HG02938 (cell line): ENCODE measurements at regions not wholly inside any gene's neighbourhood (a gene's known extent, or its start where the extent isn't known, plus 50 kb on each side); places are given as distances from the start of the nearest gene placed in this dataset.
A peak's percentile ranks its signal among the peaks of the same experiment; 100 is the strongest.
"Not testable (repeated sequence)": the region's sequence is repeated elsewhere in the genome, so short reads cannot be mapped to it uniquely, and the experiment has no call there.

Experiments
- ATAC-seq: cut with Tn5 transposase; IDR thresholded peaks from one replicate; pipeline ENCODE4 v1.9.1; 2021; ENCODE audit warnings: mild to moderate bottlenecking, moderate library complexity; ENCODE audit not compliant: unreplicated experiment

DNA sequence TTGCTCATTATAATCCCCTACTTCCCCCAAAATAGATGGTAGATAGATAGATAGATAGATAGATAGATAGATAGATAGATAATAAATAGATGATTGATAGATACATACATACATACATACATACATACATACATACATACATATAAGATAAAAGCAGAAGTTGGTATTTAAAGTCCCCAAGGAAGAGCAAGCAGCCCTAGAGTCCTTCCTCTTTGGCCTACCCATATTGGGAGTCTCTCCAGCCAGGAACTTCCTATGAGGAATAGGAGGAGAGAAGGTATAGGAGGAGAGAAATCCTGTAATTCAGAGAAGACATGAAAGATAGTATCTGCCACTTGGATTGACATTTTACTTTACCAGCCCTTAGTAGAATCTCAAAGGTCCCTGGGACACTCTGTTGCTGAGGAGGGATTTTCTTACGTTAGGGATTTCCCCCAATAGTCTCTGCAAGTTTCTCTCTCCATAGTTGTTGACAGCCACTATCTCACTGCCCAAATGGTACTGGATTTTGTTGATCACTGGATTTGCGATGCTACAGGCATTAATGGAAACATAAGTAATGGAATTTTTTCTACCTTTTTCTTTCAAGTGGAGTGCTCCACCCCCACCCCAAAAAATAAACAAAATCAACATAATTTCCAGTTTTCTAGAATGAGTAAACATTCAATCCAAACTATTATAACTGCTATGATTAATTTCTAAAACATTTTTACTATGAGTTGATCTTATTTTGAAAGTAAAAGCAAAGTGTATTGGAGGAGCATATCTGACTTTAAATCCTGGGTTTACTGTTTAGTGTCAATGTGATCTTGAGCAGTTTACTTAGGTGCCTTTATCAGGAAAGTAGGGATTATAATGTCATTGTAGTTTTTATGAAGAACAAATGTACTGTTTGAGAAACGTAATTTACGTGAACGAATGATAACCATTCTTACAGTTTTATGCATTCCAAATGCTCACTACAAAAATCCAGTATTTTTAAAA, 93.2 kb upstream of the TNFSF4 start:
- no peak for ATAC-seq

DNA sequence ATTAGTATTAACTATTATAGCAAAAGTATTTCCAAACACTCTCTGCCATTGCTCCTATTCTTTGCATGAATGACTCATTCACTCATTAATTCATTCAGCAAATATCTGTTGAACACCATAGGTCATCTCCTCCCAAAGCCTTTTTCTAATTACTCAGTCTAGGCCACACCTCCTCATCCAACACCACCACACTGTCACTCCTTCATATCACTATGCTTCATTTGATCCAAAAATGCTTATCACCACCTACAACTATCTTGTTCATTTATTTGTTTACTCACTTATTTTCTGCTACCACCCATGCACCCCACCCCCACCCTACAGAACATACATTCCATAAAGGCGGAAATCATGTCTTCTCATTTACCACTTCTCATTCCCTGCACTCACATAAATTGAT, 94.4 kb upstream of the TNFSF4 start:
- no peak for ATAC-seq

DNA sequence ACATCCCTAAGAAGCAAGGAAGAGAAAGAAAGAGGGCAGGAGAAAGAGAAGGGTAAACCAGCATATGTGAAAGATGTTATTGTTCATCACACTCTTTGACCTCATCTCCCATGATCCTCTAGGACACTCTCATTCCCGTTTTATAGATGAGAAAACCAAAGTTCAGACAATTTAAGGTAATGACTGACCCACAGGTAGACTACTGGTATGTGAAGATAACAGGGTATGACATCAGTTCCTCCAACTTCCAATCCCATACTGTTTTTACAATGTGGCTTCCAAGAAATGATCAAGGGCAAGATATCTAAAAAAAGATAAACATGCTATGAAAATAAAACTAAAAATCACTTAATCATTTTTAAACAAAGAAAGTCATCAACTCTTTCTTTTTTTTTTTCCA, 95.2 kb upstream of the TNFSF4 start:
- no peak for ATAC-seq

DNA sequence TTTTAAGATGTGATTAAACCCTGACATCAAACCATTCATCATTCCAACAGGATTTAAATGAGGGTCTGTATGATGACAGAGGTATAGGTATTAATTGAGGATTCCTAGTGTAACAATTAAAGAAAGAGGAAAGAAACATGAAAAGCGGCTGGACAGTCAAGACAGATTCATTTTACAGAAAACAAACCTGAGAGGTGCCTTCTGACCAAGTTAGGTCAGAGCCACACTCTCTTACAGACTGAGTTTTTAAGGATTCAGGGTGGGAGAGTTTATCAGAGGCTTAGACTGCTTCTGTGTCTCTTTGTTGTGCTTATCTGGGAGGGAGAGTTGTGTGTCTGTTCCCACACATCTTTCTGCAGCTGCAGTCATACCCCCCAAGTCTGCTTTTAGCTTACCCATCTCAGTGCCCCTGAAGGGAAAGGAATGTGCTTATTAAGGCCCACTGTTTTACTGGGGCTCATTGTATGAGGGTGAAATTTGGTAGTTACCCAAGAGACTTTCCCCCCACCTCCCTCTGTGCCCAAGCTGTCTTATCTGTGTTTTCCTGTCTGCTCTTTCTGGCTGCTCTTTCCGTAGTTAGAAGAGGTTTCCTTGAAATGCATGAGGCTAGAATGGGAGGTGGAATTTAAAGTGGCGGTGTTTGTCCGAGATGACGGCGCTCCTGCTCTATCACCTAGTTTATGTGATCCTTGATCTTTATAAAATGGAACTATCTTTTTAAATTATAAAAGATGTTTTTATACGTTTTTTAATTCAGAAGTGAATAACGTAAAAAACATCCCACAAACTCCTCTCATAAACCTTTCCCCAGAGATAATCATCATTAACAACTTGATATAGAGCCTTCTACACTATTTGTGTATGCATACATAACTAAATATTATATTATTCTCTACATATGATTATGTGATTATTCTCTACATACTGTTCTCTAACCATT, 96.0 kb upstream of the TNFSF4 start:
- ATAC-seq = no peak

DNA sequence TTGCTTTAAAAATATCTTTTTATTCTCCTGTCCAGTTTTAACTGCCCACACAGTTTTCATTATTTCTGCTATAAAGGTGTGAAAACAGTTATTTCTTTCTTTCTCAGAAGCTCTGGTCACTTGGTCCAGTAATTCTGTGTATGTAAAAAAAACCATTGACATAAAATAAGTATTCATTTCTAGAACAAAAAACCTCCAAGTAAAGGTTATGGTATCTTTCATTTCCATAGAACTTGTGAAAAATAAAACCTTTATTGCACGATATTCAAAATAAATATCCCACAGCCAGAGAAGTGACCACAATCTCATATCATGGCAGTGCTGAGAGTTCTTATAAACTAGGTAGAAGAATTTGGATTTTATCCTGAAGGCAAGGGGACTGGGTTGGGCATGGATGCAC, 96.9 kb upstream of the TNFSF4 start:
- no peak for ATAC-seq

DNA sequence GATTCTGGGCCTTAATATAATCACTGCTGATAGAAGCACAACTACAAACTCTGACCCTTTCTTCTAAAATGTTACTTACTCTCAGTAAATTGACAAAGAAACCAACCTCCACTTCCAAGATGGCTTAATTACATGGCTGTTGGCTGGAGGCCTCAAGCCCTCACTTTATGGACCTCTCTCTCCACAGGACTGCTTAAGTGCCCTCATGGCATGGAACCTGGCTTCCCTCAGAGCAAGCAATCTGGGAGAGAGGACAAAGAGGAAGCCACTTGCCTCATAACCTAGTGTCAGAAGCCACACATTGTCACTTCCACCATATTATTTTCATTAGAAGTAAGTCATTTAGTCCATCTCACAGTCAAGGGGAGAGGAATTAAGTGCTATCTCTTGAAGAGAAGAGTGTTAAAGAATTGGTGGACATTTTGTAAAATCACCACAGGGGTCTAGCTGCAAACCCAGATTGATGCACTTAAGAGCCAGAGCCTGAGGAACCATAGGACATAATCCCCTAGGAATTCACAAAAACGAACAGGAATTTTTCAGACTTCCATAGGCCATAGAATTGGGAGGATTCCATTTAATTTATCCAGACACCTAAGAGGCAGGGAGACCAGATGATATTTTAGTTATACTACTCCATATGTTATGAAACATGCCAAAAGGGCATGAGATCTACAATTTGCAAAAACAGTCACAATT, 97.5 kb upstream of the TNFSF4 start:
- ATAC-seq = no peak

DNA sequence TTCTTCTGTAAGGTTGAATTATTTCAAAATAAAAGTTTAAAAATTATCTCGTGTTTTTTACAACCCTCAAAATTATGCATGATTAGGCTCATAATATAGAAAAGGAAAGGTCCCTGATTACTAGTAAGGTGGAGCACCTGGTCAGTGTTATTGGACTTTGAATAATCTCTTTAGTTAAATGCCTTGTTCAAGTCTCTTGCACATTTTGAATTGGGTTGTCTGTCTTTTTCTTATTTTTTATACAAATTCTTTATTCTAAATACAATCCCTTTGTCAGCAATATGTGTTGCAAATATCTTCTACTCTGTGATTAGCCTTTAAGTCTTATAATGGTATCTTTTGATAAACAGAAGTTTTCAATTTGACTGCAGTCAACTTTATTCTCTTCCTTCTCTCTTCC, 100.7 kb upstream of the TNFSF4 start:
- no peak for ATAC-seq

DNA sequence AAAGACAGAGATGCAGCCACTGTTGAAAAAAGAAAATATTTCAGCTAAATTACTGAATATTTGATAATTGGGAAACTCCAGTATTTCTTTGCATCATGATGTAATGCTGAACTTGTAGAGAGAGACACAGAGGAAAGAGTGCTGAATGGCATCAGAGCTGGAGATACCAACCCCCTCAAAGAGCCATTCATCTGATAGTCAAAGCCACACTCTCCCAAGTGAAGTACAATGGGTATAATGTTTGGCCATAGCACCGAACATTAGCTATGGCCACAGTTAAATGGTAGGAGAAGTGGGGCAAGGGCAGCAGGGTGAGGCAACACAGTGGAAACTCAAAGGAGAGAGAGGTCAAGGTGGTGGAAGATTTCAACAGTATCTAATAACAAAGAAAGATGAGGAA, 107.5 kb upstream of the TNFSF4 start:
- ATAC-seq = no peak

DNA sequence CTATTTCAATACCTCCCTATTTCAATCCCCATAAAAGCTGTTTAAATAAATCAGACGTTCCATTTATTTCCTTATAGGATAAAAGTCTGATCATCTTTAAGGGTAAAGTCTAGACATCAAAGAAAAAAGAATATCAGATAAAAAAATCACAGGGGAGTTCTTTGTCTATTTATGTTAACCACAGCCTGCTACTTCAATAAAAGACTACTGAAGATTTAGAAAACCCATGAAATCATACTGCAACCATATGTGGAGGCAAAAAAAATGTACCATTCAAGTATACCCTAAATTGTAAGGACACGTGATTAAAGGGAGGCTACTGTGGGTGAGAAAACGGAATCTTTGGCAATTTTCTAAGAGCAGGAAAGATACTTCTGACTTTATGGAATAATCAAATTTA, 108.2 kb upstream of the TNFSF4 start:
- ATAC-seq = no peak

DNA sequence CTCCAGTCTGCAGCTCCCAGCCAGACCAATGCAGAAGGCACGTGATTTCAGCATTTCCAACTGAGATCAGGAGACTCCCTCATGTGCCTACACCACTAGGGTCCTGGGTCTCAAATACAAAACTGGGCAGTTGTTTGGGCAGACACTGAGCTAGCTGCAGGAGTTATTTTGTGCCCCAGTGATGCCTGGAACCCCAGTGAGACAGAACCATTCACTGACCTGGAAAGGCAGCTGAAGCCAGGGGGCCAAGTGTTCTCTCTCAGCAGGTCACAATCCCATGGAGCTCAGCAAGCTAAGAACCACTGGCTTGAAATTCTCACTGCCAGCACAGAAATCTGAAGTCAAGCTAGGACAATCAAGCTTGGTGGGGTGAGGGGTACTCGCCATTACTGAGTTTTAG, 111.7 kb upstream of the TNFSF4 start:
- no peak for ATAC-seq

DNA sequence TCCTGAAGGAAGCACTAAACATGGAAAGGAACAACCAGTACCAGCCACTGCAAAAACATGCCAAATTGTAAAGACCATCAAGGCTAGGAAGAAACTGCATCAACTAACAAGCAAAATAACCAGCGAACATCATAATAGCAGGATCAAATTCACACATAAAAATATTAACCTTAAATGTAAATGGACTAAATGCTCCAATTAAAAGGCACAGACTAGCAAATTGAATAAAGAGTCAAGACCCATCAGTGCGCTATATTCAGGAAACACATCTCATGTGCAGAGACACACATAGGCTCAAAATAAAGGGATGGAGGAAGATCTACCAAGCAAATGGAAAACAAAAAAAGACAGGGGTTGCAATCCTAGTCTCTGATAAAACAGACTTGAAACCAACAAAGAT, 117.2 kb upstream of the TNFSF4 start:
- not testable (repeated sequence) for ATAC-seq

DNA sequence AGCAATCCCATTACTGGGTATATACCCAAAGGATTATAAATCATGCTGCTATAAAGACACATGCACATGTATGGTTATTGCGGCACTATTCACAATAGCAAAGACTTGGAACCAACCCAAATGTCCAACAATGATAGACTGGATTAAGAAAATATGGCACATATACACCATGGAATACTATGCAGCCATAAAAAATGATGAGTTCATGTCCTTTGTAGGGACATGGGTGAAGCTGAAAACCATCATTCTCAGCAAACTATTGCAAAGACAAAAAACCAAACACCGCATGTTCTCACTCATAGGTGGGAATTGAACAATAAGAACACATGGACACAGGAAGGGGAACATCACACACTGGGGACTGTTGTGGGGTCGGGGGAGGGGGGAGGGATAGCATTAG, 120.9 kb upstream of the TNFSF4 start:
- ATAC-seq = not testable (repeated sequence)

DNA sequence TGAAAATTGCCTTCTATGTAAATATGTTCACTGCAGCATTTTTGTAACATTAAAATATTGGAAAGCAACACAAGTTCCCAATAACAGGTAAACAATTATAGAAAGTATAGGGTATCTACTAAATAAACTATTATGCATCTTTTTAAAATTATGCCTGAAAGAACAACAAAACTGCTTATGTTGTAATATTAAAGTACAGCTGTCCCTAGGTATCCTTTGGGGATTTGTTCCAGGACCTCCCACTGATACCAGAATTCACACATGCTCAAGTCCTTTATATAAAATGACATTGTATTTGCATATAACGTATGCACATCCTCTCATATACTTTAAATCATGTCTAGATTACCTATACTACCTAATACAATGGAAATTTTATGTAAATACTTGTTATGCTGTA, 121.8 kb upstream of the TNFSF4 start:
- ATAC-seq = no peak

DNA sequence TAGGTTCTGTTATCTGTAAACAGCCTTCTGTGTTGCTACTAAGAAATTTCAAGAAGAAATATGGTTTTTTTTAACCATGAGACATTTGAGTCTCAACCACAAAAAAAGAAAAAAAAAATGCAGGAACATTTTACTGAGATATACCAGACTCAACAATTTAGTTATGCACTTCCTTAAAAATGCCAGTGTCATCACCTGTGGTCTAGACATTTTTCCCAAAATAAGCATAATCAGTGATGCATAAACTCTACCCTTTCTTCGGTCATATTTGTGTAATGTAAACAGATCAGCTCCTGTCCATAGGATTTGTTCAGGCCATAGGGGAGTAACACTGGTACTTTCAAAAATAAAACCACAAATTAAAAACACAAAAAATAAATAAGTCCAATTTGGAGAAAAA, 122.6 kb upstream of the TNFSF4 start:
- no peak for ATAC-seq

DNA sequence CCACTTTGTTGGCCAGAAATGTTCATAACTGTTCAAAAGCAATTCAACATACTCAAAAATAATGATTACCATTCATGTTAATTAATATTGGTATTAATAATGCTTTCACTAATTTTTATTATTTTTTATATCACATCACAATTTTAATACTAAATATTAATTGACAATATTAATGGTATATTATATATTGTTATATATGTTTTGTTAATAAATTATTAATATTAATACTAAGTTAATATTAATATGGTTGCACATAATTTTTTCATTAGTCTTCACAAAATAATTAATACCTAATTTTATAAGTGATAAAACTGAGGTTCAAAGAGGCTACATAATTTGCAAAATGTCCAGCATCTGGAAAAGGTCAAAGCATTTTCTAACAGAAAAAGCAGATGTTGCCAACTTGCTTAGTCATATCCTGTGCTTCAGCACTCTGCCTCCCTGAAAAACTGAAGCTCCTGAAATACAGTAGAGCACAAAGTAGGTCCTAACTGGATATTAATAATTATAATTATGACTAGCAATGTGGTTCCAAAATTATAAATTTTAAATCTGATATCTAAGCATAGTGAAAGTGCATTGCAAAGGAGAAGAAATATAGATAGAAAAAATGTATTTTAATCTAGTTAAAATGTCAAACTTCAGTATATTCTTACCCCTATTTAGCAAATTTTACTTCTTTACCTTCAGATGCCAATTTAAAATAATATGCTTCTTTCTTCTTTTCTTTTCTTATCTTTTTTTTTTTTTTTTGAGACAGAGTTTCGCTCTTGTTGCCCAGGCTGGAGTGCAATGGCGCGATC, 123.2 kb upstream of the TNFSF4 start:
- no peak for ATAC-seq

DNA sequence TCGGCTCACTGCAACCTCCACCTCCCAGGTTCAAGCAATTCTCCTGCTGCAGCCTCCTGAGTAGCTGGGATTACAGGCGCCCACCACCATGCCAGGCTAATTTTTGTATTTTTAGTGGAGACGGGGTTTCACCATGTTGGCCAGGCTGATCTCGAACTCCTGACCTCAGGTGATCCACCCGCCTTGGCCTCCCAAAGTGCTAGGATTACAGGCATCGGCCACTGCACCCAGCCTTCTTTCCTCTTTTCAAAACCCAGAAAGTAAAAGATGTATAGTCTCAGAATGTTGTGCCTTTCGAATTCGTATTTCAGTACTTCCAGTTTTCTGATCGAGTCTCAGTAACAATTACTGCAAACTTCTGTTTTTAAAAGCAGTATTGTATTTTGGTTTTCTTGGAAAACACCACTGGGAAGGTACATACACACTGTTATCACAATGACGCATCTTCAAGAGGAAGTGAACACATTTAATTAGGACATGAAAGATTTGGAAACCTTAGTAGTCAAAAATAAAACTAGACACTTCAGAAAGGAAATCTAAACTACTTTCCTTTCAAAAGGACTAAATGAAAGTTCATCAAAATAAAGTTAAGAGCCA, 123.9 kb upstream of the TNFSF4 start:
- ATAC-seq = not testable (repeated sequence)

DNA sequence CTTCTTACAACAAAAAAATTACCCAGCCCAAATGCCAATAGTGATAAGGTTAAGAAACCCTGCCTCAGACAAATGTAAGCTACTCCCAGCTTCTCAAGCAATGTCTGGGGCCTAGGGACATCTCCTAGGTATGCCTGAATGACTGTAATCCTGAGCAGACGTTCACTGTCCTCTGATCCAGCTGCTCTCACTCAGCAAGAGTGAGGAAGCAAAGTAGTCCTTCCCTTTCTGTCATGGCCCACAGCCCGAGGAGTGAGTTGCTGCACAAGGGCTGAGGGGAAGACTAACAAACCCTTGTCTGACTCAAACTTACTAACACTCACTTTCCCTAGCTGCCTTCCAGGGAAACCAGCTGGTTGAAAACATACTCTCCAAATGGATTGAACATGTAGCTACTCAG, 124.9 kb upstream of the TNFSF4 start:
- ATAC-seq = no peak

DNA sequence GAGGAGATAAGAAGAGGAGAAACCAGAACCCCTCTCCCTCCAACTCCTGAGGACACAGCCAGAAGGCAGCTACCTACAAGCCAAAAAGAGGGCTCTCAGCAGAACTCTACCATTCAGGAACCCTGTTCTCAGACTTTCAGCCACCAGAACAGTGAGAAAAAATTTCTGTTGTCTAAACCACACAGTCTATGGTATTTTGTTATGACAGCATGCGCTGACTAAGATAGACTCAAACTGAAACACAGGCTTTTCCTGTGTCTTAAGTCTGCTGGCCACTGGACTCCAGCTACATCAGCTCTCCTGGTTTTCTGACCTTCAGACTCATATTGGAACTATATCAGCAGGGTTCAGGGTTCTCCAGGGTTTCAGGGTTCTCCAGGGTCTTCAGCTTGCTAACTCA, 126.5 kb upstream of the TNFSF4 start:
- peak; percentile 81 for ATAC-seq

DNA sequence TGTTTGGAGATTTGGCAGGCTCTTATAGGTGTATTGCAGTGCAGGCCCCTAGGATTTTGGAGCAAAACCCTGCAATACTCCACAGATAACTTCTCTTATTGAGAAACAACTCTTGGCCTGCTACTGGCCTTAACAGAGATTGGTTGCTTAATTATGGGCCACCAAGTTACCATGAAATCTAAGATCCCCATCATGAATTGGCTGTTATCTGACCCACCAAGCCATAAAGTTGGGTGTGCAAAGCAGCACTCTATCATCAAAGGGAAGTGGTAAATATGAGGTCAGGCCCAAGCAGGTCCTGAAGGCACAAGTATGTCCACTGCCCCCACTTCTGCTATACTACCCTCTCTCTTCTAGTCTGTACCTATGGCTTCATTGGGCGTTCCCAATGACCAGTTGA, 130.0 kb upstream of the TNFSF4 start:
- ATAC-seq = no peak

DNA sequence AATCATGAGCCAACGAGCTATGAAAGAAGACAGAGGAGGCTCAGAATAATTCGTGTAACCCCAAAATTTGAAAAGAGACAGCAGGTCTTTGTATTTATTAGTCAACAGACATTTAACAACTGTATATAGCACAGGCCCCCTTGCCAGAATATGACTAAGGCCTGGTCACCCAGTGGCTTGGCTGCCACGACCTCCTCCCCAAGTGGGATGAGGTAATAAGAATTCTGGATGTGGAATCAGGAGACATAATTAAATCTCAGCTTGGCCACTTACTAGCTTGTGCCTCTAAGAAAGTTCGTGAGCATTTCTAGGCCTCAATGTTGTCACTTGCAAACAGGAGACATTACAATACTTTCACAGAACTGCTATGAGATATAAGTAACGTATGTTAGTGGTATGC, 134.2 kb upstream of the TNFSF4 start:
- no peak for ATAC-seq
